Sigmoid colon (tissue), 6 donors: ENCODE measurements at regions not wholly inside any gene's neighbourhood (a gene's known extent, or its start where the extent isn't known, plus 50 kb on each side); places are given as distances from the start of the nearest gene placed in this dataset.

ENCODE experiments used
- DNase-seq: peaks from one replicate; pipeline ENCODE4 v3.0.0-alpha.2; 2019
- H3K27ac ChIP-seq, 4 donors: fragments of 200-600 bp; sonication (generic); one replicate each; pipeline ENCODE4 v1.5.1; 2016 to 2019; ENCODE audit warnings: mild to moderate bottlenecking in 1 of 4
- H3K27me3 ChIP-seq, 3 donors: fragments of 200-600 bp; sonication (generic); one replicate each; pipeline ENCODE4 v1.5.1; 2019; ENCODE audit warnings: mild to moderate bottlenecking in 1 of 3
- H3K36me3 ChIP-seq, 4 donors: fragments of 200-600 bp; sonication (generic); one replicate each; pipeline ENCODE4 v1.5.1; 2016 to 2019
- H3K4me1 ChIP-seq, 4 donors: fragments of 200-600 bp; sonication (generic); one replicate each; pipeline ENCODE4 v1.5.1; 2017 to 2019
- H3K4me3 ChIP-seq, 4 donors: fragments of 200-600 bp; sonication (generic); one replicate each; pipeline ENCODE4 v1.5.1; 2017 to 2019; ENCODE audit warnings: mild to moderate bottlenecking in 2 of 4, moderate library complexity in 1 of 4
- H3K9me3 ChIP-seq, 4 donors: fragments of 200-600 bp in 3 of 4; sonication (generic) in 3 of 4; one replicate each; pipeline versions ENCODE4 v1.5.1 to v1.6.1; 2013 to 2019
- EP300 ChIP-seq, 4 donors: sonication (generic); formaldehyde crosslinking; IDR thresholded peaks; one replicate each; pipeline ENCODE4 v1.6.1; 2017; ENCODE audit warnings: antibody characterized with exemption in 4 of 4
- POLR2A ChIP-seq, 2 donors: fragments of 450-650 bp; IDR thresholded peaks; one replicate each; pipeline ENCODE4 v1.6.1; 2016; ENCODE audit warnings: antibody characterized with exemption in 2 of 2, mild to moderate bottlenecking in 2 of 2, moderate library complexity in 2 of 2
- POLR2AphosphoS5 ChIP-seq, 4 donors: sonication (generic); formaldehyde crosslinking; IDR thresholded peaks; one replicate each; pipeline ENCODE4 v1.6.1; 2017; ENCODE audit warnings: antibody characterized with exemption in 4 of 4
- WGBS, 2 donors: extraction: QIAGEN DNeasy Blood & Tissue Kit; methylation state at CpG; one replicate each; pipeline ENCODE4 v1.1.7; 2013; 5-methylcytosine and 5-hydroxymethylcytosine counted together
- intact Hi-C: fragments of 100-400 bp; cut with DNase I; formaldehyde crosslinking; loops from one replicate; pipeline ENCODE4 v1.15.1; 2023
- TF ChIP-seq, protein P1 (sequence below), 4 experiments: fragments of 450-650 bp in 3 of 4; fragments of 200-600 bp in 1 of 4; IDR thresholded peaks; one replicate each; pipeline ENCODE4 v1.5.1; 2016 to 2019; ENCODE audit warnings: antibody characterized with exemption in 4 of 4, mild to moderate bottlenecking in 3 of 4, moderate library complexity in 2 of 4
- donor health status: healthy with polysubstance abuse.
- donor health status: healthy.

DNA sequence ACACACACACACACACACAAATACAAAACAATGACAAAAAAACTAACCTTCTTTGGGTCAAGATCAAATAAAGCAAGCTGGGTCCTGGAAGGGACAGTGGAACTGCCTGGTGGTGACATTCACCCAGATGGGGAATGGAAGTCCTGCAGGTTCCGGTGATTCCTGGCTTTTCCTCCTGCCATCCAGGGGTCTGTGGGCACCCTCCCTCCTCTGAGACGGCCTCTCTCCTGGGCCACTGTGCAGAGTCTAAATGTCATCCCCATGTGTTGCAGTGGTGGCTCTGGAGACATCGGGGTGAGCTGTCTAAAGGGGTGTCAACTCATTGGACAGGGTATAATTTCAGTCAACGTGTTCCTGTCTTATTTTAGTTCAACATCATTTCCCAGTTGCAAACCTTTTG, 248.2 kb downstream of the ZNF536 start:
- TF ChIP-seq POLR2A (IDR thresholded peaks at IDR 0.05), result no peak
- no peak for TF ChIP-seq EP300 (IDR thresholded peaks at IDR 0.05)
- TF ChIP-seq POLR2AphosphoS5 (IDR thresholded peaks at IDR 0.05), result no peak
- no peak overlapping the region for H3K27ac ChIP-seq
- no peaks in the 10 kb centered on the region for H3K27me3 ChIP-seq
- no peak overlapping the region for H3K4me3 ChIP-seq
- no peaks in the 10 kb centered on the region for H3K4me1 ChIP-seq
- H3K9me3 ChIP-seq, result peaks cover 0 to 6% (median 2%) of the 10 kb centered on the region in 4 donors
- no peak for DNase-seq
- intact Hi-C loops, result no loop called here
- no peaks in the 10 kb centered on the region for H3K36me3 ChIP-seq
- WGBS, 2 donors, result 78 to 86% methylated on average over 4 of the region's 4 CpGs

- intact Hi-C loops, result no loop called here
- TF ChIP-seq POLR2A (IDR thresholded peaks at IDR 0.05) (no peak), POLR2AphosphoS5 (IDR thresholded peaks at IDR 0.05) (no peak), EP300 (IDR thresholded peaks at IDR 0.05) (no peak)
- WGBS, 2 donors, result 88 to 93% methylated on average over 2 of the region's 2 CpGs
- DNase-seq, result no peak
- Histone ChIP-seq H3K9me3 (no peaks in the 10 kb centered on the region), H3K4me1 (no peaks in the 10 kb centered on the region), H3K36me3 (no peaks in the 10 kb centered on the region), H3K27ac (no peak overlapping the region), H3K27me3 (no peaks in the 10 kb centered on the region), H3K4me3 (no peak overlapping the region)
Measured at GRCh38 chr19:30609656-30610270, 237.6 kb downstream of the ZNF536 start.

- no peaks in the 10 kb centered on the region for H3K36me3 ChIP-seq
- H3K27ac ChIP-seq, result no peak overlapping the region
- 80 to 85% methylated on average over 1 of the region's 1 CpG for WGBS, 2 donors
- H3K27me3 ChIP-seq, result no peaks in the 10 kb centered on the region
- no peak overlapping the region for H3K4me3 ChIP-seq
- intact Hi-C loops, result no loop called here
- DNase-seq, result no peak
- no peak for TF ChIP-seq POLR2AphosphoS5 (IDR thresholded peaks at IDR 0.05)
- TF ChIP-seq POLR2A (IDR thresholded peaks at IDR 0.05), result no peak
- TF ChIP-seq, protein P1, sequence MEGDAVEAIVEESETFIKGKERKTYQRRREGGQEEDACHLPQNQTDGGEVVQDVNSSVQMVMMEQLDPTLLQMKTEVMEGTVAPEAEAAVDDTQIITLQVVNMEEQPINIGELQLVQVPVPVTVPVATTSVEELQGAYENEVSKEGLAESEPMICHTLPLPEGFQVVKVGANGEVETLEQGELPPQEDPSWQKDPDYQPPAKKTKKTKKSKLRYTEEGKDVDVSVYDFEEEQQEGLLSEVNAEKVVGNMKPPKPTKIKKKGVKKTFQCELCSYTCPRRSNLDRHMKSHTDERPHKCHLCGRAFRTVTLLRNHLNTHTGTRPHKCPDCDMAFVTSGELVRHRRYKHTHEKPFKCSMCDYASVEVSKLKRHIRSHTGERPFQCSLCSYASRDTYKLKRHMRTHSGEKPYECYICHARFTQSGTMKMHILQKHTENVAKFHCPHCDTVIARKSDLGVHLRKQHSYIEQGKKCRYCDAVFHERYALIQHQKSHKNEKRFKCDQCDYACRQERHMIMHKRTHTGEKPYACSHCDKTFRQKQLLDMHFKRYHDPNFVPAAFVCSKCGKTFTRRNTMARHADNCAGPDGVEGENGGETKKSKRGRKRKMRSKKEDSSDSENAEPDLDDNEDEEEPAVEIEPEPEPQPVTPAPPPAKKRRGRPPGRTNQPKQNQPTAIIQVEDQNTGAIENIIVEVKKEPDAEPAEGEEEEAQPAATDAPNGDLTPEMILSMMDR (IDR thresholded peaks at IDR 0.05), result no peak
- TF ChIP-seq EP300 (IDR thresholded peaks at IDR 0.05), result no peak
- no peaks in the 10 kb centered on the region for H3K4me1 ChIP-seq
- no peaks in the 10 kb centered on the region for H3K9me3 ChIP-seq
Measured at GRCh38 chr19:30608471-30608870, 236.3 kb downstream of the ZNF536 start.
